ENCODE measurements at regions not wholly inside any gene's neighbourhood (a gene's known extent, or its start where the extent isn't known, plus 50 kb on each side); places are given as distances from the start of the nearest gene placed in this dataset.

DNA sequence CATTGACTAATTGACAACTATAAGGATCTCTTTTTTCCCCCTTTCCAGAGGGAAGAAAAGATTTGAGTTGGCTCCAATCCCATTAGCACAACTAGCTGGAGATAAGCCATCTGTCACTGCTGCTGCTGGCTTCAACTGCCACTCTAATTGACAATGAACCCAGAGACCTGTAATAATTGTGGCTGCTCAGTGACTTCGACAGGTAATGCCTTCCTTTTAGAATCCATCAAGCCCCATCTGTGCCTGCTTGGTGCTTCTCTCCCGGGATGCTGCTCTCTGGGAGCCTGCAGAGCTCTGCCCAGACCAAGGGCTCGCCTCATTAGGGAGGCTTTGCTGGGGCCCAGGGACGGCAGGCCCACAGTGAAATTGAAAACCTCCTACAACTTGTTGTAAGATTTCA, 376.7 kb upstream of the SOX11 start:
- peaks cover 18% of the 10 kb centered on the region for H3K9me3 Mint-ChIP-seq
- no peak overlapping the region for H3K4me3 Mint-ChIP-seq
- DNase-seq (ENCODE audit: low spot score) (no peak), ATAC-seq (no peak)
- H3K27me3 Mint-ChIP-seq: no peaks in the 10 kb centered on the region
- H3K4me1 Mint-ChIP-seq (ENCODE audit: low read depth in 2 of 2): no peaks in the 10 kb centered on the region
- no peaks in the 10 kb centered on the region for H3K36me3 Mint-ChIP-seq
- no peak overlapping the region for H3K27ac Mint-ChIP-seq

DNA sequence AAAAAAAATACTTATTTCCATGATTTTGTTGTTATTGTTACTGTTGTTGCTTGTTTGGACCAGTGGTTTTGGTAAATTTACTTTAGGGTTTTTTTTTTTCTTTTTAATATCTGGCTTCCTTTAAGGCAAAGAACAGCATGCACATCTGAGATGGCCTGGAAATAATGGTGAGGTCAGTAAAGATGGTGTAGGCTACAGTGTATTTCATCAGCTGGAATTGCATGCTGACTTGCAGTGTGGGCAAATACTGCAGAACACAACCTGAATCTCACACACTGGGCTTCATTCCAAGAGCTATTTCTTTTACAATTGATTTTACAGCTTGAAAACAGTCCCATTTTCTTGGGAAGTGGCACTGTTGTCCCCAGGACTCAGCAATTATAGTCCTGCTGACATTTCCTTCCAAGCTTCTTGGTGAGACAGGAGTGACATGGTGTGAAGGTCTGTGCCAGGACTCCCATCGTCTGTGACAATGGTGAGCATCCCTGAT, 376.1 kb upstream of the SOX11 start:
- Mint-ChIP-seq H3K4me1 (ENCODE audit: low read depth in 2 of 2) (no peaks in the 10 kb centered on the region), H3K27me3 (no peaks in the 10 kb centered on the region), H3K36me3 (no peaks in the 10 kb centered on the region), H3K4me3 (no peak overlapping the region), H3K9me3 (peaks cover 18% of the 10 kb centered on the region), H3K27ac (no peak overlapping the region)
- DNase-seq (ENCODE audit: low spot score) (no peak), ATAC-seq (no peak)

DNA sequence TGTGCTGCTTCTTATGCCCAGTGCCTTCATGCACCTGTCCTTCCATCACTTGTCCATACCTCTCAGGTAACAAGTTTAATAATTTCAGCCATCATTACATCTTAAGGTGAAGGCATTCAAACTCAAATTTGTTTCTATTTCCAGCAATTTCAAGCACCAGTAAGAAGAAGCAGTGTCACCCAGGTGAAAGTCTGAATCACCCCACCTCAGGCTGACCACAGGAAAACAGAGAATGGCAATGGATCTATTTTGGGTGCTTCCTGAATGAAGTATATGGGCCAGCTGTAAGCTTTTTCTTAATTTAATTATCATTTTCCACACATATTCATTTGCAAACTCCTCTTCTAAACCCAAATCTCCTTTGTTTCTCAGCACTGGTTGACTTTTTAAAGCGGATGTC, 372.7 kb upstream of the SOX11 start:
- Mint-ChIP-seq H3K36me3 (no peaks in the 10 kb centered on the region), H3K4me3 (no peak overlapping the region), H3K9me3 (peaks cover 16% of the 10 kb centered on the region), H3K27ac (no peak overlapping the region), H3K27me3 (no peaks in the 10 kb centered on the region), H3K4me1 (ENCODE audit: low read depth in 2 of 2) (no peaks in the 10 kb centered on the region)
- DNase-seq (ENCODE audit: low spot score): no peak
- ATAC-seq: no peak

DNA sequence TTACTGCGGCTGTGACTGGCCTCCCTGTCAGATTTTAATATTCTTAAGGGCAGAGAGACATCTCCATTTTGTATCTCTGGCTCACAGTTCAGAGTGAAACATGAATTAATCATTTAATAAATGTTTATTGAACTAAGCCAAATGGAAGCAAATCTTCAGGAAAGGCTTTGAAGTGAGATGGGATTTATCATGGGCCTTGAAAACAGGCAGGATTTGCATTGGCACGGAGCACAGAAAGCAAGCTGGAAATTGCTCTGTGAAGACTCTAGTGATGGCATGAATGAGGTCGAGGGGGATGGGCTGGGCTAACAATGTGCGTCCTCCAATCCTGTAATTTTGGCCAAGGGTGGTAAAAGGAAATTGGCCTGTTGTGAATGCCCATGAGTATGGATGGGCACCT, 369.8 kb upstream of the SOX11 start:
- DNase-seq (ENCODE audit: low spot score): no peak
- Mint-ChIP-seq H3K9me3 (peaks cover 18% of the 10 kb centered on the region), H3K36me3 (no peaks in the 10 kb centered on the region), H3K4me3 (no peak overlapping the region), H3K4me1 (ENCODE audit: low read depth in 2 of 2) (no peaks in the 10 kb centered on the region), H3K27ac (no peak overlapping the region), H3K27me3 (no peaks in the 10 kb centered on the region)
- ATAC-seq: no peak

DNA sequence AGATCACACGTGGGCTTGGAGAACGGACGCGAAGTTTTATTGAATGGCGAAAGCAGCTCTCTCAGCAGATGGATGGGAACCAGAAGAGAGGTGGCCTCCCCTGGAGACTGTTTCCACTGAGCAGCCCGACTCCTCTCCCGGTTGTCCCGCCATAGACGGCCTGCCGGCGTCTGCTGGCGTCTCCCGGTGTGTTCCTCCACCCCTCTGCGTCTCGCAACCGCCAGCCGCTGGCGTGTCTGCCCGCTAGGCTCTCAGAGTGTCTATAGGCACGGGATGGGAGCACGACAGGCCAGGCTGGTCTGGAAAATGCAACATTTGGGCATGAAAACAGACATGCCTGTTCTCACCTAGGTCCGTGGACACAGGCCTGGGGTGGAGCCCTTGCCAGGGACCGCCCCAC, 366.7 kb upstream of the SOX11 start:
- ATAC-seq: no peak
- H3K27ac Mint-ChIP-seq: no peak overlapping the region

DNA sequence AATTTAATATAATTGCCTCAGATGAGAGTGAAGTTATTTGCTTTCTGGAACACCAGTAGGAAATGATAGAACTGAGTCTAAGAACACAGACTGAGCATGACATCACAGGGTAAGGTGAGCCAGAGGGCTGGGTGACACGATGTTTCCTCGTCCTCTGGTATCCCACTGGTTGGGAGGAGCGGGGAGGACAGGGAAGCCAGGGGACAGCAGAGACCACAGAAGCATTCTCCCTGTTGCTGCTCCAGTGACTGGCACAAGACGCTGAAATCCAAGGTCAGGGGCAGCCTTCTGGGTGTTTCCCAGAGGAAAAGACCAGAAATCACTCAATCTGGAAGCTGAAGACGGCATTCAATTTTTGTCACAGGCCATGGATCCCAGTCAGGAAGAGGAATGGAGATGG, 363.4 kb upstream of the SOX11 start:
- H3K36me3 Mint-ChIP-seq: no peaks in the 10 kb centered on the region
- H3K4me1 Mint-ChIP-seq (ENCODE audit: low read depth in 2 of 2): no peaks in the 10 kb centered on the region
- no peak overlapping the region for H3K27ac Mint-ChIP-seq
- H3K9me3 Mint-ChIP-seq: peaks cover 7% of the 10 kb centered on the region
- H3K4me3 Mint-ChIP-seq: no peak overlapping the region
- ATAC-seq (no peak), DNase-seq (ENCODE audit: low spot score) (no peak)
- no peaks in the 10 kb centered on the region for H3K27me3 Mint-ChIP-seq

More for the DNA sequence above, 366.7 kb upstream of the SOX11 start:
- peaks cover 11% of the 10 kb centered on the region for H3K9me3 Mint-ChIP-seq
- no peaks in the 10 kb centered on the region for H3K27me3 Mint-ChIP-seq
- H3K36me3 Mint-ChIP-seq: no peaks in the 10 kb centered on the region
- H3K4me3 Mint-ChIP-seq: no peak overlapping the region
- no peaks in the 10 kb centered on the region for H3K4me1 Mint-ChIP-seq (ENCODE audit: low read depth in 2 of 2)
- no peak for DNase-seq (ENCODE audit: low spot score)

DNA sequence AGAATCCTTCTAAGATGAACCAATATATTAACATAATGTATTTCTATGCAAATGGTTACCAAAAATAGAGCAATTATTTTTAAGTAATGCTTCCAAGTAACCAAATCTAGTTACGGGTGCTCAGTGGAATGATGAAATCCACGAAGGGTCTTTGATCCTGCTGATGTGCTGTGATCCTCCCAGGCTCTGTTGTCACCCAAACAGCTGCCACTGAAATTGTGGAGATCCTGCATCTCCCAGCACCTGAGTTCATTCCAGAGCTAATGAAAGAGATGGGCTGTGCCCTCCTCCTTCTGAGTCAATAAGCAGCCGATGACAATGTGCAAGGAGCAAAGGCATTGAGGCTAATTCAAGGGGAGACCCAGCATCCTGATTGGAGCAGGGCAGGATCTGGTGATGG, 362.4 kb upstream of the SOX11 start:
- Mint-ChIP-seq H3K27me3 (no peaks in the 10 kb centered on the region), H3K27ac (no peak overlapping the region), H3K4me3 (no peak overlapping the region), H3K4me1 (ENCODE audit: low read depth in 2 of 2) (no peaks in the 10 kb centered on the region), H3K36me3 (no peaks in the 10 kb centered on the region), H3K9me3 (peaks cover 6% of the 10 kb centered on the region)
- no peak for DNase-seq (ENCODE audit: low spot score)
- ATAC-seq: no peak

DNA sequence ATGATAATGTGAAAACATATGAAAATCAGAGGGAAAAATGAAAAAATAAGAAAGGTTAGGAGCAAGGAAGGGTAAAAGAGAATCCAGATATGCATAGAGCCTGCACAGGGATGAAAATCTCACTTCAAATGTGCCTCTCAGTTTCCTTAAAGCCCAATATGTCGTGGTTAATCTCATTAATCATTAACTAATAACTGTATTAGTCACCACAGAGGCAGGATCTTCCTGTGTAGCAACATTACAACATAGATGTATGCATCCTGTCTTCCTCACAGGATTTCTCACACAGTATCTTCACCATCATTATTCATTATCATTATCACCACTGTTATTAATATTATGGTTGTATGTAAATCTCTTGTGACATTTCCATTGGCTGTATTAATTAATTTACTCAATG, 361.2 kb upstream of the SOX11 start:
- Mint-ChIP-seq H3K27me3 (no peaks in the 10 kb centered on the region), H3K36me3 (no peaks in the 10 kb centered on the region), H3K9me3 (peaks cover 3% of the 10 kb centered on the region), H3K27ac (no peak overlapping the region), H3K4me1 (ENCODE audit: low read depth in 2 of 2) (no peaks in the 10 kb centered on the region), H3K4me3 (no peak overlapping the region)
- DNase-seq (ENCODE audit: low spot score): no peak
- ATAC-seq: no peak

DNA sequence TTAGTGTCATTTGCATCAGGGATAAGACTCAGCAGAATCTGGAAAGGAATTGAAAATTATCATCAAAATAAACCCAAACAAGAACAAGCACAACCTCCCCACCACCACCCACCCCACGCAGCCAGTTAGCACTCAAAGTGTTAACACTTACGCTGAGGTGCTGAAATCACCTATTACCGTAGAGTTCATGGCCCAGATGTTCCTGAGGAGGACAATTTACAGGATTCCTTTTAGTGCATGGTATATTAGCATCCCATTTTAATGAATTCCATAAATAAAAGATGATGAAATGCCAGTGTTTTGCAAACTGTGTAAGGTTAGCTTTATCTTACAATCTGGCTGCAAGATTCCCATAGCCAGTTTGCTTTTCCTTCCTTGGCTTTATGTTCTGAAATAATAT, 359.3 kb upstream of the SOX11 start:
- no peak overlapping the region for H3K4me3 Mint-ChIP-seq
- no peaks in the 10 kb centered on the region for H3K36me3 Mint-ChIP-seq
- no peak for ATAC-seq
- H3K4me1 Mint-ChIP-seq (ENCODE audit: low read depth in 2 of 2): no peaks in the 10 kb centered on the region
- no peak for DNase-seq (ENCODE audit: low spot score)
- peaks cover 6% of the 10 kb centered on the region for H3K9me3 Mint-ChIP-seq
- H3K27me3 Mint-ChIP-seq: no peaks in the 10 kb centered on the region
- H3K27ac Mint-ChIP-seq: no peak overlapping the region

DNA sequence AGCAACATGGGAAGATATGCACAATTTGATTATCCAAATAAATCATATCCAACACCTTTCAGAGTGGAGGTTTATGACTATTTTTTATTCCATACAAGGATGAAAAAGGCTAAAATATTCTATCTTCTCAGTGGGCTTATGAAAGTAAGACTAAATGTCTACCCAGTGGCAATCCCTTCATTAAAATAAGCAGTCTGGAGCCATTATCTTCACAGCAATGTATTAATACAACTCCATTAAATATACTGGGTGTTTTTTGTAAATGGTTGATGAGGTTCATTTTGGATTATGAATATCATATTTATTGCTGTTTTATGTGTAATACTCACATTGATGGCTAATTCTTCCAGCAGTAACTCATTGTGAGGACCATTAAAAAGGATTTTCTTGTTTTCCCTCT, 352.7 kb upstream of the SOX11 start:
- no peak for DNase-seq (ENCODE audit: low spot score)
- Mint-ChIP-seq H3K4me3 (no peak overlapping the region), H3K4me1 (ENCODE audit: low read depth in 2 of 2) (no peaks in the 10 kb centered on the region), H3K27ac (no peak overlapping the region), H3K9me3 (peaks cover 13% of the 10 kb centered on the region), H3K36me3 (no peaks in the 10 kb centered on the region), H3K27me3 (no peaks in the 10 kb centered on the region)
- no peak for ATAC-seq

DNA sequence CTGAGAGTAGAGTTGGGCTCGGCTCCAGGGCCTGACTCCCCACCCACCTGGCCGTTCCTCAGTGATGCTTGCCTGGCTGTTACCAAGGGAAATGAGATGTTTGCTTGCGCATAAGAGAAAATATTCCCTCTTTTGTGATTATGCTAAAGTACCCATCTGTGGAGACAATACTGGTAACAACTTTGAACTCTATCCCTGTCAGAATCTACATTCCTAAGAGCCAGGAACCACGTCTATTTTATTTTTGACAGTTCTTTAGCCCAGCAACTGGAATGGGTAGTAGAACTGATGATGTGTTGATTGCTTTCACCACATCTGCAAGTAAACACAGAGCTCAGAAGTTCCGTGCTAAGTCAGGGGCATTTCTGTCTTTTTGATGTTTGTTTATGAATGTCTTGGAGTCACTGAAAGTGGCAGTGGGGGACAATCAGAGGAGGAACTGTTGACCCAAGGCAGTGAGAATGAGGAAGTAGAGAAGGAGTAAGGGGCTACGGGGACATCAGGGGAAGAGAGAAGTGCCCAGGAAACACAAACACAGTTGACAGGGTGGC, 348.3 kb upstream of the SOX11 start:
- Mint-ChIP-seq H3K4me1 (ENCODE audit: low read depth in 2 of 2) (no peaks in the 10 kb centered on the region), H3K9me3 (peaks cover 14% of the 10 kb centered on the region), H3K36me3 (no peaks in the 10 kb centered on the region), H3K4me3 (no peak overlapping the region), H3K27ac (no peak overlapping the region), H3K27me3 (no peaks in the 10 kb centered on the region)
- no peak for ATAC-seq
- DNase-seq (ENCODE audit: low spot score): no peak

DNA sequence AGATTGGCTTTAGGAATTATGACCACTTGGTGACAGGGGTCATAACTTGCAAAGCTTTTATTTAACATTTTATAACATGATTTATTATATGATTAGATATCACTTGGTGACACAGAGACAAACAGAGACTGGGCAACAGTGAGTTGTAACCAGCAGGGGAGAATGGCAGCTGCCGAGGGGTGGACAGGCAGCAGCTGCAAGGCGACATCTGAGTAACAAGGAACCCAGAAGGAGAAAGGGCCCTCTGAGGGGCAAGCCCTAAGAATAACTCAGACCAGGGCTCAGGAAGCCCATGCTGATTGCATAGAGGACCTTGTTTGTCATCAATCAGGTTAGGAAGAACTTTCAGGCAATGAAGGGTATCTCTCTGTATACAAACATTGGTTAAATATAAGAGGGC, 339.9 kb upstream of the SOX11 start:
- ATAC-seq (no peak), DNase-seq (ENCODE audit: low spot score) (no peak)
- H3K36me3 Mint-ChIP-seq: no peaks in the 10 kb centered on the region
- H3K27me3 Mint-ChIP-seq: no peaks in the 10 kb centered on the region
- H3K4me3 Mint-ChIP-seq: no peak overlapping the region
- no peaks in the 10 kb centered on the region for H3K4me1 Mint-ChIP-seq (ENCODE audit: low read depth in 2 of 2)
- H3K27ac Mint-ChIP-seq: no peak overlapping the region
- peaks cover 10% of the 10 kb centered on the region for H3K9me3 Mint-ChIP-seq

DNA sequence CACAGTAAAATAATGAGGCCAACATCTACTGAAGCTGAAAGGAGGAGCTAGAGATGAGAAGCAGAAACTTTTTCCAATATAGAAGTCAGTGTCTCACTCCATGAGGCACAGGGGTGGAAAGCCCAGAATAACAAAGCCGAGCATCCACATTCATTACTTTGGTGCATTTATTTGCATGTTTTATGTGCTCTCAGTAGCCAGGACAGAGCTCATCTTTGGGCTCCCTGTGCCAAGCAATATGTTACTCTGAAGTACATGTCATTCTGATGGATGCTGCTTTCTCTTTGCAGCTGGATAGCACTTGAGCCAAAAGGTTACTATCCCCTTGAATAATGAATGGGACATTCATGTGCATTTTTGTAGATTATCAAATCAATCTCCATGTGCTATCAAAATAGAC, 338.6 kb upstream of the SOX11 start:
- no peak overlapping the region for H3K27ac Mint-ChIP-seq

DNA sequence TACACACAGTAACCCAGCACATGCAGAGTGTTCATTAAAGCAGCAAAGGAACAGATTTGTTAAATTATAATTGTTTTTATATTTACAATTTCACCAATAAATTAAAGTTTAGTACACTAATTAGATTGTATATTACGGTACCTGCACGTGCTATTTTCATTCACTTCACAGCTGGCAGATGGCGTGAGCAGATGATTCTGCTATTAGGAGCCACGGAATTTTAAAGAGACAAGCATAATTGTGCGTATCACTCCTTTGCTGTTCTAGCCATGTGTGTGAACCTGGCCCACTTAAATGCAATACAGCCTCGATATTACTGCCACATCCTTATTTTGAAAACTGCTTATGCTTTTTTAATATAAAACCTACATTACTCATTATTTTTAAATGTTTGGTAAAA, 332.8 kb upstream of the SOX11 start:
- Mint-ChIP-seq H3K4me3 (no peak overlapping the region), H3K4me1 (ENCODE audit: low read depth in 2 of 2) (no peaks in the 10 kb centered on the region), H3K27me3 (no peaks in the 10 kb centered on the region), H3K9me3 (peaks cover 7% of the 10 kb centered on the region), H3K27ac (no peak overlapping the region), H3K36me3 (no peaks in the 10 kb centered on the region)
- ATAC-seq (no peak), DNase-seq (ENCODE audit: low spot score) (no peak)

More for the DNA sequence above, 338.6 kb upstream of the SOX11 start:
- H3K27me3 Mint-ChIP-seq: no peaks in the 10 kb centered on the region
- no peak overlapping the region for H3K4me3 Mint-ChIP-seq
- no peak for ATAC-seq
- H3K9me3 Mint-ChIP-seq: peaks cover 7% of the 10 kb centered on the region
- DNase-seq (ENCODE audit: low spot score): no peak
- H3K36me3 Mint-ChIP-seq: no peaks in the 10 kb centered on the region
- H3K4me1 Mint-ChIP-seq (ENCODE audit: low read depth in 2 of 2): no peaks in the 10 kb centered on the region

DNA sequence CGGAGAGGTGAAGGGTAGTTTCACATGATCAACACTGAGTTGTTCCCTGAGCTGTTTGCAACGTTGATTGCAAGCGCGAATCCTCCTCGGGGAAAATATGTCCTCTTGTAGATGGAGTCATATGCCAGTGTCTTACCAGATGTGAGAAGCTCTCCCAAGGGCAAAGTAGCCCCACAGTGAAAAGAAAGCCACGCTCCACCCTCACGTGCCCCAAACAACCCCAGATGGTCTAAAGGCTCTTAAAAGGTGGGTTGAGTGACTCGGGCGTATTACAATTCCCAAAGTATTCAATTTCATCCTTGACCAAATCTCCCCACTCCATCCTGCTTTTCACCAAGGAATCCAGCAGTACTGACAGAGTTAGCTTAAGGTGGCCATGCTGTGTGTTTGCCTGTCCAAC, 332.1 kb upstream of the SOX11 start:
- H3K27me3 Mint-ChIP-seq: no peaks in the 10 kb centered on the region
- ATAC-seq (no peak), DNase-seq (ENCODE audit: low spot score) (no peak)
- H3K4me1 Mint-ChIP-seq (ENCODE audit: low read depth in 2 of 2): no peaks in the 10 kb centered on the region
- no peaks in the 10 kb centered on the region for H3K36me3 Mint-ChIP-seq
- H3K4me3 Mint-ChIP-seq: no peak overlapping the region
- no peak overlapping the region for H3K27ac Mint-ChIP-seq
- H3K9me3 Mint-ChIP-seq: peaks cover 7% of the 10 kb centered on the region
